GM11168 (cell line): ENCODE measurements at regions not wholly inside any gene's neighbourhood (a gene's known extent, or its start where the extent isn't known, plus 50 kb on each side); places are given as distances from the start of the nearest gene placed in this dataset.

Source experiments
- in situ Hi-C: fragments of 300-500 bp; cut with MboI; formaldehyde crosslinking; loops from one replicate; pipeline ENCODE4 v1.12.0; 2022; ENCODE audit warnings: low sequenced_read_pairs; ENCODE audit not compliant: unreplicated experiment

- in situ Hi-C loops, result no loop called here
Observed at GRCh38 chr9:22274477-22274876, 172.1 kb upstream of the DMRTA1 start.

- in situ Hi-C loops, result no loop called here
Observed at GRCh38 chr9:22278426-22278825, 168.2 kb upstream of the DMRTA1 start.

- in situ Hi-C loops, result no loop called here
Observed at GRCh38 chr9:22279636-22280035, 167.0 kb upstream of the DMRTA1 start.

GRCh38 chr9:22285066-22285465 is 161.6 kb upstream of the DMRTA1 start:
- in situ Hi-C loops, result no loop called here

GRCh38 chr9:22286661-22287060 is 160.0 kb upstream of the DMRTA1 start:
- in situ Hi-C loops, result no loop called here

- in situ Hi-C loops, result no loop called here
Observed at GRCh38 chr9:22288661-22289060, 158.0 kb upstream of the DMRTA1 start.

- in situ Hi-C loops, result no loop called here
Observed at GRCh38 chr9:22307013-22307711, 139.5 kb upstream of the DMRTA1 start.

GRCh38 chr9:22308177-22308576 is 138.4 kb upstream of the DMRTA1 start:
- in situ Hi-C loops, result no loop called here

GRCh38 chr9:22316645-22317044 is 130.0 kb upstream of the DMRTA1 start:
- in situ Hi-C loops, result no loop called here

GRCh38 chr9:22331533-22331932 is 115.1 kb upstream of the DMRTA1 start:
- in situ Hi-C loops, result no loop called here

- in situ Hi-C loops, result no loop called here
Observed at GRCh38 chr9:22332202-22332601, 114.4 kb upstream of the DMRTA1 start.

- in situ Hi-C loops, result no loop called here
Observed at GRCh38 chr9:22337261-22337660, 109.4 kb upstream of the DMRTA1 start.

- in situ Hi-C loops, result no loop called here
Observed at GRCh38 chr9:22342491-22343217, 104.0 kb upstream of the DMRTA1 start.

GRCh38 chr9:22343218-22343611 is 103.4 kb upstream of the DMRTA1 start:
- in situ Hi-C loops, result no loop called here

GRCh38 chr9:22354699-22355384 is 91.8 kb upstream of the DMRTA1 start:
- in situ Hi-C loops, result no loop called here

- in situ Hi-C loops, result no loop called here
Observed at GRCh38 chr9:22356985-22357384, 89.6 kb upstream of the DMRTA1 start.

GRCh38 chr9:22363421-22363887 is 83.2 kb upstream of the DMRTA1 start:
- in situ Hi-C loops, result no loop called here

- in situ Hi-C loops, result no loop called here
Observed at GRCh38 chr9:22373636-22374035, 73.0 kb upstream of the DMRTA1 start.

GRCh38 chr9:22374051-22374450 is 72.6 kb upstream of the DMRTA1 start:
- in situ Hi-C loops, result no loop called here

- in situ Hi-C loops, result no loop called here
Observed at GRCh38 chr9:22379272-22379671, 67.4 kb upstream of the DMRTA1 start.

GRCh38 chr9:22381170-22381569 is 65.5 kb upstream of the DMRTA1 start:
- in situ Hi-C loops, result no loop called here
